GM12891 (cell line): ENCODE measurements at regions not wholly inside any gene's neighbourhood (a gene's known extent, or its start where the extent isn't known, plus 50 kb on each side); places are given as distances from the start of the nearest gene placed in this dataset.

ENCODE experiments used
- DNase-seq: peaks from one replicate; pipeline ENCODE4 v3.0.0; 2011; ENCODE audit warnings: low spot score; ENCODE audit not compliant: insufficient read length
- FAIRE-seq: peaks from 2 replicates; lab custom pipeline; 2011; peaks lifted over from hg19 to GRCh38; lab: Jason Lieb, UNC
- PAX5 ChIP-seq: IDR thresholded peaks from 2 replicates; pipeline ENCODE4 v1.6.1; 2011; ENCODE audit warnings: low read length, moderate library complexity, mild to moderate bottlenecking; ENCODE audit not compliant: insufficient read depth, severe bottlenecking
- POLR2A ChIP-seq: IDR thresholded peaks from 2 replicates; pipeline ENCODE4 v1.6.1; 2011; ENCODE audit warnings: low read depth, low read length, control low read depth
- POLR2AphosphoS5 ChIP-seq: IDR thresholded peaks from 2 replicates; pipeline ENCODE4 v1.6.1; 2011; ENCODE audit warnings: low read depth, low read length, control low read depth
- POU2F2 ChIP-seq: IDR thresholded peaks from 2 replicates; pipeline ENCODE4 v1.6.1; 2011; ENCODE audit warnings: low read depth, mild to moderate bottlenecking, control low read depth, low read length, moderate library complexity
- SPI1 ChIP-seq: IDR thresholded peaks from 2 replicates; pipeline ENCODE4 v1.6.1; 2011; ENCODE audit warnings: low read depth, low read length, control low read depth
- TAF1 ChIP-seq: IDR thresholded peaks from 2 replicates; pipeline ENCODE4 v1.6.1; 2011; ENCODE audit warnings: low read depth, low read length, control low read depth

DNA sequence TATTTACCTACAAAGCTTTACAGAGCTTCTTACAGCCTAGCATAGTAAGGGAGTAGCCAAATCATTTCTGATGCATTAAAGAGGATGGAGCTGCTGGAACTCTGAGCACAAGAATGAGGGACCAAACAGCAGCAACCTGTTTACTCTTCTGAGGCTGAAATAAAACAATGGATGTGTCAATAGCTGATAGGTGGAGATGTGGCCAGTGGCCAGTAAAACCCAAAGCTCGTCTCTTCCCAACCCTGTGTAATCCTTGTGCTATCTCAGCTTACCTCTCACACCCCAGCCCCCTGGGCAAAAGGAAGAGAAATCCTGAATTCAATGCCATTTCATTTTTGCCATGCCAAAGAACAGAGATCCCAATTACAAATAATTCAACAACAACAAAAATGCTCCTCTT is 446.7 kb upstream of the SMIM31 start:
- no peak for FAIRE-seq
- TF ChIP-seq PAX5: no peak
- TF ChIP-seq POLR2AphosphoS5: no peak

DNA sequence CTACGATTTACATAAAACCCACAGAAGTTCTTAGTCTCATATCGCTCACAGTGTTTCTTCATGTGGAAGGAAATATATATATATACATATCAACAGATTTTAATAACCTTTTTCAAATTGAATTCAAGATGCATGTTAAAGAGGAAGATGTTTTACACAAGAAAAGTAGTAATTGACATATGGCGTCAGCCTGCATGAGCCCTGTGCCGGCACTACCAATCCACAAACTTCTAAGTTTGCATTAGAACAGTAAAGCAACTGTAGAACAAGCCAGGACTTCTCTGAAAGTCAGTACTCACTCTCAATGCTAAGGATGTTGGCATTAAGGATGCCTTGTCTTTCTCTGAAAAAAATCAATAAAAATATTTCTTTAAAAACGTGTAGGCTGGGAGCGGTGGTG is 441.3 kb upstream of the SMIM31 start:
- FAIRE-seq: no peak
- no peak for DNase-seq
- TF ChIP-seq TAF1: no peak
- no peak for TF ChIP-seq POLR2AphosphoS5
- no peak for TF ChIP-seq POLR2A
- no peak for TF ChIP-seq POU2F2
- no peak for TF ChIP-seq PAX5
- TF ChIP-seq SPI1: no peak

More for the DNA sequence above, 446.7 kb upstream of the SMIM31 start:
- no peak for DNase-seq

DNA sequence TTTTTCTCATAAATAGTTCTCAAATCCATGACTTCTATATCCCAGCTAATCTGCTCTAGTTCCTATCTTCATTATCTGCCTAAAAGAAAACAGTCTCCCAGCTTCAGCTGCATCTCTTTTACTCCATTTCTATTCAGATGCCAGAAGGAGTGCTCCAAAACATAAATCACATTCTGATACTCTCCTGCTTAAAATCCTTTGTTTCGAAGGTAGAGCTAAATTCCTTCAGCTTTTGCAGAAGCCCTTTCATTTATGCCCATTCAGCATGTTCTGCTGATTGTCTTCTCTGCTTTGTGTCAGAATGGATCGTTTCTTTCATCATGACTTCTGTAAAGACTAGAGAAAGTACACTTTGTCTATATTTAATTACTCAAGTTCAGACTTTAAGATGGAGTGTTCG is 440.1 kb upstream of the SMIM31 start:
- DNase-seq (no peak), FAIRE-seq (no peak)
- TF ChIP-seq POLR2AphosphoS5: no peak
- TF ChIP-seq POU2F2: no peak
- no peak for TF ChIP-seq POLR2A
- no peak for TF ChIP-seq SPI1
- no peak for TF ChIP-seq PAX5
- no peak for TF ChIP-seq TAF1

DNA sequence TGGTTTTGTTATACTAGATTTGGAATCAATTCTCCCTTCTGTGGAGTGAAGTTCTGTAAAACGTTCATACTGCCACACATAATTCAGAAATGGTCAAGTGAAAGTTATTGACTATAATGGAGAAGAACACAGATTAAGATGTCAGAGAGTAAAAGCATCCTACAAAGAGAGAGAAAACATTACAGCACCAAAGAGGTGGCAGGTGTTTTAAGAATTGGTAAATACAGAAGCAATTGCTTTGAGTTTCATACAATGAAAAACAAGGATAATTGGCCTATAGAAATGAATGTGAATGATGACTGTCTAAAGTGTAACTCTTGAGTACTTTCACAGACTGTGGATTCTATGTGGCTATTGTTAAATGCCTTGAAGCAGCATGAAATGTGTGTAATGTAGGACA is 435.6 kb upstream of the SMIM31 start:
- DNase-seq: no peak
- no peak for FAIRE-seq
- TF ChIP-seq SPI1 (no peak), PAX5 (no peak), POLR2AphosphoS5 (no peak), POU2F2 (no peak), TAF1 (no peak)

DNA sequence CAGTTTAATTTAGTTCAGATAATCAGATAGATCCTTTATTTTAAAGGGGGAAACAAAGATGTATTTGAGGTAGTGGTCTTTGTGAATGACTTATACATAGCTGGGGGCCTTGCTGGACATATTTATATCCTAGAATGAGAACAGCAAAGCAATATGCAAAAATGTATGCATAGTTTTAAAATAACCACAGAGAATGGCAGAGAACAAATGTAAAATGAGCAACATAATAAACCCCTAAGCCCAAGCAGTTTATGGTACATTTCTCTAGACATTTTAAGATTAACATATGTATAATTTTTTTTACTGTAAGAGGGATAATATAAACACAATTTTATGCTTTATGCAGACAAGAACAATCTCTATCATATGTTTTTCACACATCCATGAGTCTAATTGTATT is 434.2 kb upstream of the SMIM31 start:
- TF ChIP-seq TAF1 (no peak), POLR2A (no peak), POLR2AphosphoS5 (no peak), SPI1 (no peak)
- FAIRE-seq (no peak), DNase-seq (no peak)

DNA sequence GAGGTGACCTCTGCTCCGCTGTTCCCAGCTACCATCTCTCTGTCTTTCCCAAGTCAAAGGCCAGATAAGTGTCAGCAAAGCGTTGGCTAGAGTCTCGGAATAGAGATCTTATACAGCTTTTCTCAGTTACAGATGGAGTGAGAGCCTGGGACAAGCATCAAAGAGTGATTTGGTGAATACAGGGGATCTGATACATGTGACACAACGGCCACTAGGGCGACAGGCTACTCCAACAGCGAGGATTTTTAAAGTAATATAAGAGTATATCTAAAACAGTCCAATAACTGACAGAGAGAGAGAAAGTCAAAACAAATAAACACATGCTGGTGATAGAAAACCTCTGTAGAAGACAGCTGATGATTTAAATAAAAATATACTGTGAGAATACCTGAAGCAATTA is 433.1 kb upstream of the SMIM31 start:
- TF ChIP-seq SPI1 (no peak), POU2F2 (no peak), POLR2A (no peak), POLR2AphosphoS5 (no peak)
- DNase-seq: no peak
- FAIRE-seq: no peak

DNA sequence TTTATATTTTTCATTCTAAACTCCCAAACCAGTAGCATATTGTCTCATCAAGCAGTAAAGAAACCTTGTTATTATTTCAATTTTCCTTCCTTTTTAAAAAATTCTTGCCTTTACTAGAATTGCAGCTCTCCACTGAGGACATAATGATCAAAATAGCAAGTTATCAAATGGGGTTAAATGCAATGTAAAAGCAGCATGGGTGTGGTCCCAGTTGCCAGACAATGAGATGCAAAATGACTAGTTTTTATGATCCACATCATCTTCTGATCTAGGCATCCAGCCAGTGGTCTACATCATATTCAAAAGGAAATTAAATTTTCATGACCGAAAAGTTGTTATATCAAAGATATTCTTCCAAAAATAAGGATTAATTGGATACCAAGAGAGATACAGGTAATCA is 427.9 kb upstream of the SMIM31 start:
- DNase-seq: no peak
- TF ChIP-seq POLR2A (no peak), POU2F2 (no peak), SPI1 (no peak), PAX5 (no peak), TAF1 (no peak), POLR2AphosphoS5 (no peak)
- no peak for FAIRE-seq

DNA sequence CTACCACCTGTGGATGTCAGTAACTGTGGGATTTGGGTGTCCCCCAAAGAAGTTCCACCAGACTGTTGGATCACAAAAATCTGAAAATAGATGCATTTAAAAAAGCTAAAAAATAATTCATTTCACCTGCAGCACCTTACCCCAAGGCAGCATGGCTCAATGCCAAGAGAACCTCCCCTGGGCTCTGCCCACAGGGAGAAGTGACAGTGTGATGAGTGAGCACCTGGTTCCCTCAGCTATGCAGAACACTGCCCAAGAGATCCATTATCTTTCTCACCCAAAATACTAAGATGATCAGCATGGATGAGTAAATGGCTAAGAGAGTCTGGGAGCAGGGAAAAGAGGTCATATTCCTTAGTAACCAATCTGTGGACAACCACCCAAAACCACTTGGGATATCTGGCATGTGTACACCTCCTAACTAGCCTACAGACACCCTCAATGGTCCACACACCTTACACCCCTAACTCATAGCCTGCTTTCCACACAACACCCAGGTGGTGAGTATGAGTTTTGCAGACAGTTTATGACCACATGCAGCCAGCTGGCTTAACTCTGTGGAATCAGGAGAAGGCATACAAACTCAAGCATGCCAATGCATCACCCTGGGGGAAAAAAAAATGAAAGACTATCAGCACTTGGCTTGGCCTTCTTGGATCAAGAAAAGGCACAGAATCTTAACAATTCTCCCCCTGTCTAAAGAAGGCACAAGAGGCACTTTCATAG is 416.5 kb upstream of the SMIM31 start:
- no peak for DNase-seq
- TF ChIP-seq POU2F2 (no peak), SPI1 (no peak), POLR2A (no peak), POLR2AphosphoS5 (no peak), TAF1 (no peak), PAX5 (no peak)
- FAIRE-seq: no peak

DNA sequence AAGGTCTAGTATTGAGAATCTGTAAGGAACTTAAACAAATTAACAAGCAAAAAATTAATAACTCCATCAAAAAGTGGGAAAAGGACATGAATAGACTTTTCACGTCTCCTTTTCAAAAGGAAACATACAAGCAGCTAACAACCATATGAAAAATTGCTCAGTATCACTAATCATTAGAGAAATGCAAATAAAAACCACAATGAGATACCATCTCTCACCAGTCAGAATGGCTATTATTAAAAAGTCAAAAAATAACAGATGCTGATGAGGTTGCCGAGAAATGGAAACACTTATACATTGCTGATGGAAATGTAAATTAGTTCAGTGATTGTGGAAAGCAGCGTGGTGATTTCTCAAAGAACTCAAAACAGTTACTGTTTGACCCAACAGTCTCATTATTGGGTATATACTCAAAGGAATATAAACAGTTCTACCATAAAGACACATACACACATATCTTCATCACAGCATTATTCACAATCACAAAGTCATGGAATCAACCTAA is 410.4 kb upstream of the SMIM31 start:
- TF ChIP-seq TAF1: no peak
- TF ChIP-seq POU2F2: no peak
- TF ChIP-seq POLR2AphosphoS5: no peak
- no peak for TF ChIP-seq PAX5
- no peak for TF ChIP-seq POLR2A
- TF ChIP-seq SPI1: no peak
- DNase-seq: no peak
- FAIRE-seq: no peak

DNA sequence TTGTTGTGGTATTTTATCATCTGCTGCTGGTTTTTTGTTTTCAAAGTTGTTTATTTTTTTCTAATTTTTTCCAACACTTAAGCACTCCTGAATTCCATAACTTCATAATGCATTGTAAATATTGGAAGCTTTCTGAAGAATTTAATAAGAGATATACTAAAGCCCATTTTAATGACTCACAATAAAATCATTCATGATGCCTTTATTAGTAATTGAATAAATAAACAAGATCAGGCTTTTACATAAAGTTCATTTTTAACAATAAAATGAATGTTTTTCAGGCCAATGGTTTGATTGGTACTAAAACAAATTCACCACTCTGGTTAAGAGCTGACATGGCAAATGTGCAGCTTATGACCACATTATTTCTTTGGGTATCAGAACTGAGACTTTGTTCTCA is 408.2 kb upstream of the SMIM31 start:
- FAIRE-seq (no peak), DNase-seq (no peak)
- TF ChIP-seq POU2F2 (no peak), POLR2A (no peak), PAX5 (no peak), SPI1 (no peak), TAF1 (no peak), POLR2AphosphoS5 (no peak)
